CD8-positive, alpha-beta memory T cell (primary cell): ENCODE measurements at regions not wholly inside any gene's neighbourhood (a gene's known extent, or its start where the extent isn't known, plus 50 kb on each side); places are given as distances from the start of the nearest gene placed in this dataset.
"Not testable (repeated sequence)": the region's sequence is repeated elsewhere in the genome, so short reads cannot be mapped to it uniquely, and the experiment has no call there.

Source experiments
- CTCF ChIA-PET: fragments of 350-600 bp; sonication (Branson Sonifier 250); formaldehyde crosslinking; loops from one replicate; lab custom pipeline; 2021; ENCODE audit warnings: antibody characterized with exemption; lab: Charles Lee
- POLR2A ChIA-PET: fragments of 350-600 bp; sonication (Branson Sonifier 250); formaldehyde crosslinking; loops from one replicate; lab custom pipeline; 2021; ENCODE audit warnings: antibody characterized with exemption; lab: Charles Lee
- DNase-seq, 5 donors: peaks; one replicate each; pipeline versions ENCODE4 v3.0.0 to v3.0.0-alpha.2; 2020 to 2022; ENCODE audit warnings: mixed read lengths in 1 of 5
- H3K27ac ChIP-seq: one replicate; pipeline ENCODE4 v1.7.0; 2013; ENCODE audit warnings: low read depth, mild to moderate bottlenecking, low read length, moderate library complexity
- H3K27me3 ChIP-seq: 2 replicates; pipeline ENCODE4 v1.7.0; 2013; ENCODE audit warnings: low read length, mild to moderate bottlenecking; ENCODE audit not compliant: insufficient read depth, poor library complexity, severe bottlenecking
- H3K36me3 ChIP-seq: 2 replicates; pipeline ENCODE4 v1.7.0; 2013; ENCODE audit warnings: mild to moderate bottlenecking, low read length, moderate library complexity; ENCODE audit not compliant: insufficient read depth
- H3K4me1 ChIP-seq: 2 replicates; pipeline ENCODE4 v1.7.0; 2013; ENCODE audit warnings: mild to moderate bottlenecking, low read length, moderate library complexity; ENCODE audit not compliant: insufficient read depth
- H3K4me3 ChIP-seq: 2 replicates; pipeline ENCODE4 v1.7.0; 2013; ENCODE audit warnings: mild to moderate bottlenecking, low read length
- H3K9me3 ChIP-seq: 2 replicates; pipeline ENCODE4 v1.7.0; 2013; ENCODE audit warnings: mild to moderate bottlenecking, low read length
- H3K27ac Mint-ChIP-seq, 8 donors: one replicate each; pipeline ENCODE4 v1.8.0; 2020 to 2021; ENCODE audit warnings: mixed read lengths in 8 of 8, mild to moderate bottlenecking in 6 of 8, inconsistent platforms in 3 of 8, moderate library complexity in 3 of 8
- H3K27me3 Mint-ChIP-seq, 2 donors: one replicate each; pipeline ENCODE4 v1.8.0; 2020 to 2021; ENCODE audit warnings: mixed read lengths in 2 of 2, mild to moderate bottlenecking in 1 of 2, moderate library complexity in 1 of 2
- H3K36me3 Mint-ChIP-seq, 3 donors: one replicate each; pipeline ENCODE4 v1.8.0; 2020 to 2021; ENCODE audit warnings: mixed read lengths in 3 of 3, inconsistent platforms in 1 of 3, mild to moderate bottlenecking in 1 of 3
- H3K4me1 Mint-ChIP-seq, 3 donors: one replicate each; pipeline ENCODE4 v1.8.0; 2020 to 2021; ENCODE audit warnings: mixed read lengths in 3 of 3, inconsistent platforms in 1 of 3, mild to moderate bottlenecking in 1 of 3
- H3K4me3 Mint-ChIP-seq, 7 donors: one replicate each; pipeline ENCODE4 v1.8.0; 2020 to 2021; ENCODE audit warnings: mixed read lengths in 7 of 7, mild to moderate bottlenecking in 6 of 7, moderate library complexity in 4 of 7, inconsistent platforms in 2 of 7
- H3K9me3 Mint-ChIP-seq, 5 donors: one replicate each; pipeline ENCODE4 v1.8.0; 2020 to 2022; ENCODE audit warnings: mixed read lengths in 5 of 5, mild to moderate bottlenecking in 3 of 5, moderate library complexity in 2 of 5, inconsistent platforms in 1 of 5

GRCh38 chr19:21617740-21618339, 112.4 kb downstream of the ZNF429 start:
- ChIA-PET CTCF (no interaction called here), POLR2A (no interaction called here)
- Histone ChIP-seq H3K4me1 (no peaks in the 10 kb centered on the region), H3K4me3 (no peak overlapping the region), H3K9me3 (no peaks in the 10 kb centered on the region), H3K36me3 (no peaks in the 10 kb centered on the region), H3K27ac (peak overlapping the region; percentile 35), H3K27me3 (no peaks in the 10 kb centered on the region)
- Mint-ChIP-seq H3K4me3 (no peak overlapping the region), H3K4me1 (no peaks in the 10 kb centered on the region), H3K36me3 (no peaks in the 10 kb centered on the region), H3K27me3 (peaks cover 0 to 1% of the 10 kb centered on the region in 2 donors), H3K27ac (peak overlapping the region in 1 of 8 donors; percentile 39), H3K9me3 (peaks cover 0 to 8% (median 2%) of the 10 kb centered on the region in 5 donors)
- no peak for DNase-seq

- not testable (repeated sequence) for H3K9me3 Mint-ChIP-seq, H3K36me3 Mint-ChIP-seq
Measured at GRCh38 chr19:21614776-21615175, 109.4 kb downstream of the ZNF429 start.

DNA sequence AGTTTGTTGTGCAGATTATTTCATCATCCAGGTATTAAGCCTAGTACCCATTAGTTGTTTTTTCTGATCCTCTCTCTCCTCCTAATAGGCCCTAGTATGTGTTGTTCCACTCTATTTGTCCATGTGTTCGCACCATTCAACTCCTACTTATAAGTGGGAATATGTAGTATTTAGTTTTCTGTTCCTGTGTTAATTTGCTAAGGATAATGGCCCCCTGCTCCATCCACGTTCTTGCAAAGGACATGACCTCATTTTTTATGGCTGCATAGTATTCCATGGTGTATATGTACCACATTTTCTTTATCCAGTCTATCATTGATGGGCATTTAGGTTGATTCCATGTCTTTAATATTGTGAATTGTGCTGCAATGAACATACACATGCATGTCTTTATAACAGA, 107.8 kb downstream of the ZNF429 start:
- H3K27ac ChIP-seq, H3K9me3 ChIP-seq, H3K36me3 ChIP-seq, H3K27me3 Mint-ChIP-seq, POLR2A ChIA-PET, H3K4me1 Mint-ChIP-seq, H3K4me3 Mint-ChIP-seq, H3K36me3 Mint-ChIP-seq, H3K9me3 Mint-ChIP-seq, CTCF ChIA-PET, H3K4me3 ChIP-seq, H3K27me3 ChIP-seq, DNase-seq, H3K4me1 ChIP-seq, H3K27ac Mint-ChIP-seq: not testable (repeated sequence)

More at GRCh38 chr19:21614776-21615175, 109.4 kb downstream of the ZNF429 start:
- H3K27ac ChIP-seq, H3K36me3 ChIP-seq, H3K4me3 Mint-ChIP-seq, H3K4me3 ChIP-seq, CTCF ChIA-PET, H3K27me3 Mint-ChIP-seq, DNase-seq, H3K27ac Mint-ChIP-seq, H3K4me1 Mint-ChIP-seq, H3K27me3 ChIP-seq, H3K4me1 ChIP-seq, H3K9me3 ChIP-seq, POLR2A ChIA-PET: not testable (repeated sequence)

- POLR2A ChIA-PET: no interaction called here
- H3K27ac Mint-ChIP-seq: no peak overlapping the region
- no peak overlapping the region for H3K4me3 Mint-ChIP-seq
- no peaks in the 10 kb centered on the region for H3K36me3 ChIP-seq
- no peaks in the 10 kb centered on the region for H3K27me3 ChIP-seq
- H3K4me1 Mint-ChIP-seq: no peaks in the 10 kb centered on the region
- peak overlapping the region; percentile 56 for H3K27ac ChIP-seq
- DNase-seq: no peak
- H3K4me3 ChIP-seq: no peak overlapping the region
- peaks cover 0 to 5% (median 0%) of the 10 kb centered on the region in 5 donors for H3K9me3 Mint-ChIP-seq
- no peaks in the 10 kb centered on the region for H3K27me3 Mint-ChIP-seq
- CTCF ChIA-PET: no interaction called here
- no peaks in the 10 kb centered on the region for H3K36me3 Mint-ChIP-seq
- no peaks in the 10 kb centered on the region for H3K9me3 ChIP-seq
- H3K4me1 ChIP-seq: no peaks in the 10 kb centered on the region
Measured at GRCh38 chr19:21612403-21612872, 107.0 kb downstream of the ZNF429 start.

GRCh38 chr19:21611659-21612402, 106.4 kb downstream of the ZNF429 start:
- Histone ChIP-seq H3K27me3 (no peaks in the 10 kb centered on the region), H3K27ac (peak overlapping the region; percentile 56), H3K36me3 (no peaks in the 10 kb centered on the region), H3K9me3 (no peaks in the 10 kb centered on the region), H3K4me3 (no peak overlapping the region), H3K4me1 (no peaks in the 10 kb centered on the region)
- Mint-ChIP-seq H3K4me3 (no peak overlapping the region), H3K36me3 (no peaks in the 10 kb centered on the region), H3K27me3 (no peaks in the 10 kb centered on the region), H3K4me1 (no peaks in the 10 kb centered on the region), H3K9me3 (peaks cover 0 to 5% (median 0%) of the 10 kb centered on the region in 5 donors), H3K27ac (no peak overlapping the region)
- ChIA-PET POLR2A (no interaction called here), CTCF (no interaction called here)
- no peak for DNase-seq

DNA sequence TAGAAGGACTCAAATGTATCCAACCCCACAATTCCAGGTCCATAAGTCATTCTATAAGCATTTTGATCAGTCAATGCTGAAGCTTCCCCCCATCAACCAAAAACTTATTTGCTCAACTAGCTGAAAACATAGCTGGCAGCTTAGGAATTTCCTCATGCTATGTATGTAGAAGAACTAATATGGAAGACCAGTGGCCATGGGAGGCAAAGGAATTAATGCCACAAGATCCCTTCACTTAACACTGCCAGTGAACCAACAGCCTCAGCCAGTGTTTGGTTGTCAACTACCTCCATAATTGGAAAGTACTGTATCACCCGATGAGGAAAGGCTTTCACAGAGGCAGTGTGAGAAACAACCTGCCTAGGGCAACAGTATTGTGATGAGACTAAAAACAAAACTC, 105.4 kb downstream of the ZNF429 start:
- ChIA-PET POLR2A (no interaction called here), CTCF (no interaction called here)
- H3K36me3 ChIP-seq: no peaks in the 10 kb centered on the region
- DNase-seq: no peak
- Mint-ChIP-seq H3K27ac (peak overlapping the region in 1 of 8 donors; percentile 29), H3K36me3 (no peaks in the 10 kb centered on the region), H3K4me1 (no peaks in the 10 kb centered on the region), H3K27me3 (no peaks in the 10 kb centered on the region), H3K4me3 (no peak overlapping the region), H3K9me3 (peaks cover 0 to 5% (median 0%) of the 10 kb centered on the region in 5 donors)
- H3K27me3 ChIP-seq: no peaks in the 10 kb centered on the region
- no peaks in the 10 kb centered on the region for H3K4me1 ChIP-seq
- no peaks in the 10 kb centered on the region for H3K9me3 ChIP-seq
- no peak overlapping the region for H3K4me3 ChIP-seq
- peak overlapping the region; percentile 38 for H3K27ac ChIP-seq

DNA sequence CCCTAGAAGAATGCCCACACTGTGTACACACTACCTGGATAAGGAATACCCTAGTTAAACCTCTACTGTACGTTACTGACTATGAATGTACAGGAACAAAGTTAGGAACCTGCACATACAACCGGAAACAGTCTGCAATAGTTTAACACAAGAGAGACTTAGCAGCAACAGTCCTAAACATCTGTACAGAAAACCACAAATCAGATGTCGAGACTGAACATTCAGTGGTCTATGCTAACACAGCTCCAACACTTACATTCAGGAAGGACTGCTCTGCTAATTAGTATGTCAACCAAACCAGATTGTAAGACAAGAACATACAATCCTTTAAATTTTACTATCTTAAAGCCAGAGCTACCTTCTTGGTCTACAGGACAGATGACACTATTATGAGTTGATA, 104.9 kb downstream of the ZNF429 start:
- Mint-ChIP-seq H3K36me3 (no peaks in the 10 kb centered on the region), H3K27ac (no peak overlapping the region), H3K27me3 (no peaks in the 10 kb centered on the region), H3K4me1 (peaks cover 0 to under 1% (median 0%) of the 10 kb centered on the region in 3 donors), H3K9me3 (peaks cover 0 to 5% (median 0%) of the 10 kb centered on the region in 5 donors), H3K4me3 (no peak overlapping the region)
- Histone ChIP-seq H3K36me3 (no peaks in the 10 kb centered on the region), H3K9me3 (no peaks in the 10 kb centered on the region), H3K27ac (peak overlapping the region; percentile 38), H3K4me3 (no peak overlapping the region), H3K4me1 (no peaks in the 10 kb centered on the region), H3K27me3 (no peaks in the 10 kb centered on the region)
- CTCF ChIA-PET: interaction anchor here (1.2 kb wide), 1 partner anchor 30 kb away, joined by 3 read pairs; no protein-coding TSS in a partner anchor
- POLR2A ChIA-PET: no interaction called here
- DNase-seq: no peak

DNA sequence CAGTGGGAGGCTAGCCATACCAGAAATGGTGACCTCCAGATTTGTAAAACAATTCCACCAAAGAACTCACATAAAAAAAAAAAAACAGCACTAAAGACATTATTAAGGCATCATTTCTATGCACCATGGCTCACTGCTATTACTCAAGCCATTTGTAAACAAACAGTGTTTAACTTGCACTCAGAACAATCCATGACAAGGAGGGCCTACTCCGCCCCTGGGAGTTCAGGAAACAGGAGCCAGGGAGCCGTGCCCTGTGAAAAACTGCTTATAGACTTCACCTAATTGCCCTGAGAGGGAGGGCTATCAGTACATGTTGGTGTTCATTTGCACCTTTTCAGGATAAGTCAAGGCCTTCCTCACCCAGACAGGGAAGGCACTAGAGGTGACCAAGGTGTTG, 103.2 kb downstream of the ZNF429 start:
- no peaks in the 10 kb centered on the region for H3K36me3 ChIP-seq
- H3K36me3 Mint-ChIP-seq: peaks cover 0 to 8% (median 4%) of the 10 kb centered on the region in 3 donors
- peaks cover 6% of the 10 kb centered on the region for H3K4me1 ChIP-seq
- H3K27me3 ChIP-seq: no peaks in the 10 kb centered on the region
- no peak overlapping the region for H3K4me3 Mint-ChIP-seq
- H3K9me3 ChIP-seq: no peaks in the 10 kb centered on the region
- H3K27me3 Mint-ChIP-seq: no peaks in the 10 kb centered on the region
- H3K4me3 ChIP-seq: no peak overlapping the region
- no peak overlapping the region for H3K27ac Mint-ChIP-seq
- POLR2A ChIA-PET: no interaction called here
- no peak for DNase-seq
- CTCF ChIA-PET: no interaction called here
- peaks cover 17 to 18% (median 17%) of the 10 kb centered on the region in 3 donors for H3K4me1 Mint-ChIP-seq
- no peak overlapping the region for H3K27ac ChIP-seq
- peaks cover 0 to under 1% (median 0%) of the 10 kb centered on the region in 5 donors for H3K9me3 Mint-ChIP-seq
